ENCODE measurements at regions not wholly inside any gene's neighbourhood (a gene's known extent, or its start where the extent isn't known, plus 50 kb on each side); places are given as distances from the start of the nearest gene placed in this dataset.

DNA sequence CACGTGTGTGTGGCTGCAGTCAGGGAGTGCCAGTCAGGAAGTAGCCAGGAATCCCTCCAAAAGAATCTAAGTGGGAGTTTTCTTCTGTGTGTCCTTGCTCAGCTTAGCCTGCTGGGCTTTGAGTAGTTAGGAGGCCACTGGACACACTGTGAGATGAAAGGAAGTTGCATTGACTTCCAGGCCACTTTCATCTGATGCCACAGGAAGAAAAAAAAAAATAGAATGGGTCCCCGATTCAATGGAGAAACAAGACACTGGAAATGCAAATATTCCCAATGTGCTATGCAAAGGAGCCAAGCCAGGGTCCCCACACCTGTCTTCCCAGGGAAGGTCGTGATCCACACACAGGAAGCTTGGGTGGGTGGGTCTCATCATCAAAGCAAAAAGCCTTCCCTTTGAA lies 95.6 kb upstream of the E2F8 start:
- no peak for DNase-seq (ENCODE audit: low read depth in 3 of 3)

DNA sequence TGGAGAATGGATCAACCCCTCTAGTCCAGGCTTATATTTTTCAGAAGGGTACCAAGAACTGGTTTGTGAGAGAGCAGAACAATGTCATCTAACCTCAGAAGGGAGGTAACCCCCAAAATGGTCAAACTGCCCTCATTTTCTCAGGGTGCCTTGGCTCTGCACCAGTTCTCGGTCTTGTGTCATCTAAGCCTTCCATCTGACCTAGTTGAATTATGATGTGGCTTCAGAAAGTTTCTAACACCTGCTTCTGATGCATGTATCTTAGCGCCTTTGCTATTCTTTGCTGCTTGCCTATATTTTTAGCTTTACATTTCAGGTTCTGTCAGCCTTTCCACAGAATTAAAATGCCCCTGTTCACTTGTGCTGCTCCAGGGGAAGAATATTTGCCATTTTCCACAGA lies 91.7 kb upstream of the E2F8 start:
- no peak for DNase-seq (ENCODE audit: low read depth in 3 of 3)

DNA sequence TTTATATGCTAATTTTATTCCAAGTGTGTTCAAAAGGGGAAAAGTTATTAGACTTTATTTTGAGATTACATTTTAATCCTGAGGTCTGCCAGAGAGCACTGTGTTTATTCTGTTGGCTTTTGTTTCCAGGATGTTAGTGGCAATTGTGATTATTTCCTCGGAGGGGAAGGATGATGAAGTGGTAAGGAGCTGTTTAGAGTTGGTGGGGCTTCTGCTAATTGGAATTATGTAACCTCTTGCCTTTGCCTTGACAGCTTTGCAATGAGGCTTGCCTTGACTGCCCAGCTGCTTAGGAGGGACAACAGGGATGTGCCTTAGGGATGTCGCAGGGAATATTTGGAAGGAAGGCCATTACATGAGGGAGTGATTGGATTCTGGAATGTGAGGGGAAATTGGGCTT lies 89.7 kb upstream of the E2F8 start:
- DNase-seq (ENCODE audit: low read depth in 3 of 3): no peak

DNA sequence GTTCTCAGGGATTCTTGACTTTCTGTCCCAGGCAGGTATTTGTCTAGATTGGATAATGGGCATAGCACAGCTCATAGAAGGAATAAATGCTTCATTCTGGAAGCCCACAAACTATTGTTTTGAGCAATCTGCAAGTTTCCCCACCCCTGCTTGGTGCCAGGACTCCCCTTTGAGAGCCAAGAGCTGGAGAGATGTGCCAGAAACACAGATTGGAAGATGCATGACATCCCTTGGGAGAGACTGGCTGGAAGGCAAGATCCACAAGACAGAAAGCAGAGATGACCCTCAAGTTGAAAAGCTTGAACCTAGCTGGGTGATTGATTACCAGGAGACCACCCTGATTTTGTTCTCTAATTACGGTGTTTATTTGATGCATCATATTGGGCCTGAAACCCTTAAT lies 89.2 kb upstream of the E2F8 start:
- DNase-seq (ENCODE audit: low read depth in 3 of 3): no peak

DNA sequence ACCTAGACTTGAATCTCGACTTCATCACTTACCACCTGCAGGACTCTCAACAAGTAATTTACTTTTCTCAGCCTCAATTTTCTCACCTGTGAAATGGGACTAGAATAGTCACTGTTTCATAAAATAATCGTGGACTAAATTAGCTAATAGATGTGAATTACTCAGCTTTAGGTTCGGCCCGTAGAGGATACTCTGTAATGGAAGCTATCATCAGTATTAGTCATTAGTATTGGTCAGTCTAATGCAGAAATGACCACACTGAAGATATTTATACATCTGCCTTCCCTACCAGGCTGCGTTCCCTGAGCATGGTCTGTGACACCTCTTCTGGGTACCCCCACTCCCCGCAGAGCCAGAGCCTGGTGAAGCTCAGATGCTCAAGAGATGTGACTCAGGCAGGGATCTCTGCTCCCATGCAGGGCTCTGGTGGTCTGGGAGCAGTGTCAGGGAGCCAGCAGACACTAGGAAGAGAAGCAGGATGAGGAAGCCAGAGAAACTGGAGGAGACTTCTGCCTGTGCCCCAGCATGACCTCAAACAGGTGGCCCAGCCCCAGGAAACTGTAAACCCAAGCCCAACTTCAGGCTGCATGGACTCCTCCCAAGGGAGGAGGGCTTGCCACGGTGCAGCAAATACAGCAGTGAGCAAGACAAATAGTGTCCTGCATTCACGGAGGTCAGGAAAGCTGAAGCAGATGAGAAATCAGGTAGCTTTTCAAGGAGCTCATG lies 88.0 kb upstream of the E2F8 start:
- DNase-seq (ENCODE audit: low read depth in 3 of 3): no peak

DNA sequence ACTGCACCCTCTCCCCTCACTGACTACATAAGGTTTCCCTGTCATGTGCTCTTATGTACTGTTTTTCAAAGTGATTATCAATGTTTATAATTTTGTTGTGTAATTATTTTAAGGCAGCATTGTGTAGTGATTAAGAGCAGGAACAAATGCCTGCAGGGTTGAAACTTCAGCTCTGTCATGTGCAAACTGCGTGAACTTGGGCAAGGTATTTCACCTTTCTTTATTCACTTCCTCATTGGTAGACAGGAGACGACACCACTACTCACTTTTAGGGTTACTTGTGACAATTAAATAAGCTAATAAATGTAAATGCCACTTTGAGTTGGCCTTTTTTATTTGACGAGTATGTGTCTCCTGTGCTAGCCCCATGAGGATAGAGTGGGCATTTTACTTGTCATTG lies 86.5 kb upstream of the E2F8 start:
- no peak for DNase-seq (ENCODE audit: low read depth in 3 of 3)

DNA sequence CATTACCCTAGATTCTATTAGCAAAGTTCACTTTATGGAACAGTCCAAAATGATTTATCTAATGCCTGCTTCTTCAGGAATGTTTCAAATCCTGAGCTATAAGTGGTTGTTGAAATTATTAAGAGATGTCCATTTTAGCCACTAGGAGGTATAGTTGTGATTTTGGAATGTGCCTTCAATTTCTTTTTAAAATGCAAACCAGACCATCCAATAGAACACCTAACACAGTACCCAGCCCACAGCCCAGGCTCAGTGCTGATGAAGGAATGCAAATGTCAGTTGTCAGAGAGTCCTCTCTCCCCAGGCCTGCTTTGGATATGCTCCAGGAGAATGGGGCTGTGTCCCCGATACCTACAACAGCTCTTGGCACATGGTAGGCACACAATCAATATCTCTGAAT lies 85.8 kb upstream of the E2F8 start:
- no peak for DNase-seq (ENCODE audit: low read depth in 3 of 3)

DNA sequence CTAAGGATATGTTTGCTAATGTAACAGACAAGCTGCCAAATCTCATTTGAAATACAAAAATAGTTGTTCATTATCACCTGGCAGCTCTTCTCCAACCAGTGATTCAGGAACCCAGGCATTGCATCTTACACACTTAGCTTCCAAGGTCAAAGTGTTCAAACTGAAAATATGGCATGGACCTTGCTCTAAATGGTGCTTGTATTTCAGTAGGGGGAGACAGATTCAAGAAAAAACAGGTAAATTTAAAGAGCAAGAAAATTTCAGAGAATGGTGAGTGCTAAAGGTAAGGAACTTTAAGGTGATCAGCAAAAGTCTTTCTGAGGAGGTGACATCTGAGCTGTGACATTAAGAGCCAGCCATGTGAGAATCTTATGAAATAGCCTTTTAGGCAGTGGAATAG lies 82.8 kb upstream of the E2F8 start:
- no peak for DNase-seq (ENCODE audit: low read depth in 3 of 3)

DNA sequence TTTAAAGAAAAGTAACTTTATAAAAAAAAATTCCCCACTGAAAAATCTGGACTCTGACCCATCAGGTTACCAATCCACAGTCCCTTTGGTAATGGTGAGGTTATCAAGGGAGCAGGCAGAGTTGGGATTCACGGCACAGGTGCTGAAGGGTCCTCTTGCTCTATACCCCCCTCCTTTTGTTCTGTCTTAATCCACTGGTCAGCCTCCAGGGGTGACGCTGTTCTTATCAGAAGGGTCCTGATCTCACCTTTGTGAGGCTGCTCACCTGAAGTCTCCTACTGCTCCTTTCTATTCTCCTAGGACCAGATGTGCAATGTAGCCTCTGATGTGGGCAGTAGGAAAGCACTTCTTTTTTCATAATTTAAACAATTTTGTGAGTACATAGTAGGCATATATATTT lies 80.6 kb upstream of the E2F8 start:
- DNase-seq (ENCODE audit: low read depth in 3 of 3): no peak

DNA sequence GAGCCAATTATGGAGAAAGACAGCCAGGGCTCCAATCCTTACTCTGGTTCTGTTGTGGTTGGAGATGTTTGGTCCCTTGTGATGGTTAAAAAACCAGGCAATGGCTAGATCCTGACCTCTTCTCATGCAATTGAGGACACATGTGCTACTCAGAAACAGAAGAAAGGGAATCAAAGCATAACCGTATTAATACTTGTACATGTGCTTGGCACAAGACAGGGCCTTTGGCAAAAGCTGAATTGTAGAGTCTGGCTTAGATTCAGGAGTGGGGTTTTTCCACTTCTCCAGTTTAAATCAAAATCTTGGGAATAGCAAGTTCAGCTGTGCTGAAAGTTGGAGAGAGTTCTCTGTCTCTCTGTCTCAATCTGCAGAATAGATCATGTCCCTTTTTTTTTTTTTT lies 80.1 kb upstream of the E2F8 start:
- DNase-seq (ENCODE audit: low read depth in 3 of 3): no peak

DNA sequence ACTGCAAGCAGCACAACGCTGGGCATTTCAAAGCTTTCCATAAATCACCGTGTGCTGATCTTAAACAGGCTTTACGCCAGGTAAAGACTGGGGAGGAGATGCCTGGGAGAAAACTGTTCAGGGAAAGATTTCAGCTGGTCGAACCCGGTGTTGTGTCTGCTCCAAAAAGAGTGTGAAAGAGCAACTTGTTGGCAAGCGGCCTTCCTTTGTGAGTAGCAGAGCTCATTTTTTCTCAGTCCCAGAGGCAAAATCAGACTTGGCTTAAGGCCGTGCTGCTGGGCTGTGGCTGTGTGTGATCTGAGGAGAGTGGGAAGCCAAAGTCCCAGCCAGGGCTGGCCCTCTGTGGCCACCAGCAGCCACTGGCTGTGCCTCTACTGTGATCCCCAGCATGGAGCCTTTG lies 75.7 kb upstream of the E2F8 start:
- DNase-seq (ENCODE audit: low read depth in 3 of 3): no peak

DNA sequence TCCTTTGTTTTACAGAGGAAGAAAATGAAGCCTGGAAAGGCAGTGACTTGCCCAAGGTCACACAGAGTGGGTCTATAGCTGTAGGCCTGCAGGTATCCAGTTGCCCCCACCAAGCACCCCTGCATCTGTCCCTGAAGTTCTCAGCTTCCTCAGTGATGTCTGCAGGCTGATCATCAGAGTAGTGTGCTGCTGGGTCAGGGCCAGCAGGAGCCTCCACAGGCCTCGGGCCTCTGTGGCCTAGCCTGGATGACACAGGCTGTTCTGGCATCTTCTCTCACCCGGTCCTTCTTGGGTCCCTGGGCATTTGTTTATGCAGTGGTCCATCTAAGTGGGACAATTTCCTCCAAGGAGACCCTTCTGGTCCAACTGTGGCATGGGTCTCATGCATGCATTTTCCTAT lies 74.8 kb upstream of the E2F8 start:
- DNase-seq (ENCODE audit: low read depth in 3 of 3): no peak

DNA sequence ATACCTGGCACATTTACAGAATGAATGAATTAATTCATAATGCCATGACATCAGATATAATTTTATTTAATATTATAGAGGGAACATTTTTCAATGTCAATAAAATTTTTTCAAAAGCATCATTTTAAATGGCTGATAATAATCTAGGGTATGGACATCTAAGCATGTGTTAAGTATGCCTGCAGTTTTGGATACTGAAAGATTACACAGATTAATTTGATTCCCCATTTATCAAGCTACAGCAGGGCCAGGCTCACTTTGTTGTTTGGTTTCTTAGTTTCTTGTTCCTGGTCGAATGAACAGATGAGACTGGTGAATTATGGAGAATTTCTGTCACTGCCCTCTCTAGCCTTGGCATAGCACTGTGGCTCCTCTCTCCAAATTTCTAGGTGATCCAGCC lies 72.4 kb upstream of the E2F8 start:
- DNase-seq (ENCODE audit: low read depth in 3 of 3): no peak

DNA sequence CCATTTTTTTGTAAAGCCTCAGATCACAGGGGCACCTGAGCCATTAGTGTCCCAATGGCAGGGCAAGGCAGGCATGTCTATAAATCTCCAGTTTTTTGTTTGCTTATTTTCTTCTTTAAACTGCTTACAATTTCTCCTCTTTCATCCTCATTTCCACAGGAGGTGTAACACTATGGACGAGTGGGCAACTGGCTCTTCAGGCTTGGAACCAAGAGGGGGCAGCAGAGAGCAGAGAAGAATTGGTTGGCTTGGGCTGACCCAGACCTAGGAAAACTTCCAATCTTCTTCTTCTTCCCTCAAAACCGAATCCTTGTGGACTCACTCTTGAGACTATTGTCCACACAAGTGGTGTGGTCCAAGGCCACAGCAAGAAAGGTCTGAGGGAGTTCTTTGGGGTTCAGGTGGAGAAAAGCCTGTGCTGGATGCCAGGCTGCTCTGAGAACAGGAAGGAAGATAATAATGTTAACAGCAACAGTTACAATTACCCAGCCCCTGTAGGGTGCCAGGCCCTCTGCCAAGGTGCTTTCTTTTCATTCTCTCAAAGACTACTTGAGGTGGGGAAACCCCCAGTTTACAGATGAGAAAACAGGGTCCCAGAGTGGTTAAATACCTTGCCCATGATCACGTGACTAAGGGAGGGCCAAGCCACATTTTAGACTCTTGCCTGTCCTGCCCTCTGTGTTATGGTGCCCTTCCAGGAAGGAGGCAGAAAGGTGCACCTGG lies 70.7 kb upstream of the E2F8 start:
- DNase-seq (ENCODE audit: low read depth in 3 of 3): peak; percentile 8 to 47 (median 20)

DNA sequence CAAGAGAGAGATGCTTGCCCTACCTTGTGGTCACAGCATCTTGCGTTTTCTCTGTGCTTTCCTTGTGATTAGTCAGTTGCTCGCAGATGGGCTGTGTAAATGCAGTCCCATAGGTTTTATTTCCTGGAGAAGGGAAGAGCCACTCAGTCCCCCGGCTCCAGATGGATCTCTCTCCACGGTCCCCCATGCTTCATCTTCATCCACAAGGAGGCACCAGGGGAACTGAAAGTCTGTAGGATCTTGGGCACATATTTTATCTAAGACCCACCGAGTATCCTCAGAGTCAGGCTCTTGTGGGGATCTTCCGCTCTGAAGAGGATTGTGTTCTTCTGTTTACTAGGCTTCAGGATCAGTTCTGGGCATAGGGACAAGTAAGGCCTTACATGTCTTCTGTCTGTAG lies 66.8 kb upstream of the E2F8 start:
- DNase-seq (ENCODE audit: low read depth in 3 of 3): no peak

DNA sequence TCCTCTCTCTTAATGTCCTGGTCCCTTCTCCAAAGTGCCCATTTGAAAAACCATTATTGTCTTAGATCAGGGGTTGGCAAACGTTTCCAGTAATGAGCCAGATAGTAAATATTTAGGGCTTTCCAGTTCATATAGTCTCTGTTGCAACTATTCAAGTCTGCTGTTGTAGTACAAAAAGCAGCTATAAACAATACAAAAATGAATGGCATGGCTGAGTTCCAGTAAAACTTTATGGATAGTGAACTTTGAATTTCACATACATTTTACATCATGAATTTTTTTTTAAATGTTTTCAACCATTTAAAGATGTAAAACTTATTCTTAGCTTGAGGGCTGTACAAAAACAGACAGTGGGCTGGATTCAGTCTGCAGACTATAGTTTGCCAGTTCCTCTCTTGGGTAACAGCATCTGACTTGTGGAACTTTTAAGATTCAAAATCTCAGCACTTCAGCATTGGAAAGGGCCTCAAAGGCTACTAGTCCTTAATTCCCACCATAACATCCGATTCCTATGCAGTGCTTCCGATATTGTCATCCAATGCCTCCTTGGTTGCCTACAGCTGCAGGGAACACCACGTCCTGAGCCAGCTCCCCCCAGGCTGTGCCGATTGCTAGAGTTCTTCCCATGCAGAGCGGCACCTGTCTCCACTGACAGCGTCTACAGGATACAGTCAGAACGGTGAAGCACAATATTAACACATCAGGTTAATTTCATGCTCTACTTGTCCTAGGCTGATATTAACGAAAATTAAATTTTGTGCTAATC lies 65.6 kb upstream of the E2F8 start:
- no peak for DNase-seq (ENCODE audit: low read depth in 3 of 3)

DNA sequence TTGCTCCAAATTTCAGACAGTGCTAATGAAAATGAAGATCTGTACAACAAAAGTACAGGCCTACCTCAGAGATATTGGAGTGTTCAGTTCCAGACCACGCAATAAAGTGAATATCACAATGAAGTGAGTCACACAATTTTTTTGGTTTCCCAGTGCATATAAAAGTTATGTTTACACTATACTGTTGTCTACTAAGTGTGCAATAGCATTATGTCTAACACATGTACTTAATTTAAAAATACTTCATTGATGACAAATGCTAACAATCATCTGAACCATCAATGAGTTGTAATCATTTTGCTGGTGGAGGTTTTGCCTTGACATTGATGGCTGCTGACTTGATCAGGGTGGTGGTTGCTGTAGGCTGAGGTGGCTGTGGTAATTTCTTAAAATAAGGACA lies 60.6 kb upstream of the E2F8 start:
- DNase-seq (ENCODE audit: low read depth in 3 of 3): no peak

DNA sequence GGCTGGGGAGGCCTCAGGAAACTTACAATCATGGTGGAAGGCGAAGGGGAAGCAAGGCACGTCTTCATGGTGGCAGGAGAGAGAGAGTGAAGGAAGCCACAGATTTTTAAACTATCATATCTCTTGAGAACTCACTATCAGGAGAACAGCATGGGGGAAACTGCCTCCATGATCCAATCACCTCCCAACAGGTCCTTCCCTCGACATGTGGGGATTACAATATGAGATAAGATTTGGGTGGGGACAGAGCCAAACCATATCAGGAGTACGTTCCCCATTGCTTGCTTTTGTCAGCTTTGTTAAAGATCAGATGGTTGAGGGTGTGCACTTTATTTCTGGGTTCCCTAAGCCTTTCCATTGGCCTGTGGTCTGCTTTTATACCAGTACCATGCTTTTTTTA lies 53.7 kb upstream of the E2F8 start:
- no peak for DNase-seq (ENCODE audit: low read depth in 3 of 3)

DNA sequence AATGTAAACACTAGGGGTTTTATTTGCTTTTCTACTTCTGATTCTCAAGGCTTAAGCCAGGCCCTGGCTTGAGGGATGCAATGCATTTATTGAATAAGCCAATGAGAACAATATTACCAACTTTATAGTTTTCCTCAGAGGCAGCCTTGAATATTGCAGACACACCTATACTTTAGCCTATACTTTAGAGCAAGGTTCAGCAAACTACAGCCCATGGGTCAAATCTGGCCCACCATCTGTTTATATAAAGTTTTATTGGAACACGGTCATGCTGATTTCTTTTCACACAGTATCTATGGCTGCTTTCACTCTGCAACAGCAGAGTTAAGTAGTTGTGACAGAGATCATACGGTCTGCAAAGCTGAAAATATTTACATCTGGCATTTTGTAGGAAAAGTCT lies 50.3 kb upstream of the E2F8 start:
- DNase-seq (ENCODE audit: low read depth in 3 of 3): no peak

Data from stimulated activated CD4-positive, alpha-beta T cell treated with anti-CD3 and anti-CD28 coated beads, TNF-alpha, amount 100 ng/mL, for 48 hours (primary cell).